Hepatocyte (in vitro differentiated cells): ENCODE measurements at regions not wholly inside any gene's neighbourhood (a gene's known extent, or its start where the extent isn't known, plus 50 kb on each side); places are given as distances from the start of the nearest gene placed in this dataset.

Source experiments
- DNase-seq: peaks from one replicate; pipeline ENCODE4 v3.0.0-alpha.2; 2016; ENCODE audit warnings: low spot score
- H2AFZ ChIP-seq: fragments of 200-600 bp; sonication (generic); 2 replicates; pipeline ENCODE4 v1.6.0; 2016; ENCODE audit warnings: antibody characterized with exemption, mild to moderate bottlenecking
- H3K27ac ChIP-seq: fragments of 200-600 bp; sonication (generic); 2 replicates; pipeline ENCODE4 v1.5.1; 2016; ENCODE audit warnings: mild to moderate bottlenecking
- H3K27me3 ChIP-seq: fragments of 200-600 bp; sonication (generic); 2 replicates; pipeline ENCODE4 v1.6.1; 2016
- H3K36me3 ChIP-seq: fragments of 200-600 bp; sonication (generic); replicated peaks from 2 replicates; pipeline ENCODE4 v1.5.1; 2016; ENCODE audit warnings: low read depth; ENCODE audit not compliant: insufficient read depth
- H3K4me1 ChIP-seq: fragments of 200-600 bp; sonication (generic); 2 replicates; pipeline ENCODE4 v1.5.1; 2016; ENCODE audit warnings: mild to moderate bottlenecking, moderate library complexity; ENCODE audit not compliant: insufficient read depth
- H3K4me2 ChIP-seq: fragments of 200-600 bp; sonication (generic); 2 replicates; pipeline ENCODE4 v1.6.0; 2016
- H3K4me3 ChIP-seq: fragments of 200-600 bp; sonication (generic); 2 replicates; pipeline ENCODE4 v1.5.1; 2016; ENCODE audit warnings: mild to moderate bottlenecking
- H3K79me2 ChIP-seq: fragments of 200-600 bp; sonication (generic); 2 replicates; pipeline ENCODE4 v1.6.0; 2017; ENCODE audit warnings: mild to moderate bottlenecking
- H3K9me2 ChIP-seq: fragments of 200-600 bp; sonication (generic); replicated peaks from 2 replicates; pipeline ENCODE4 v1.6.0; 2017; ENCODE audit warnings: mild to moderate bottlenecking; ENCODE audit not compliant: insufficient read depth
- H3K9me3 ChIP-seq: fragments of 200-600 bp; sonication (generic); 2 replicates; pipeline ENCODE4 v1.5.1; 2016; ENCODE audit warnings: low read depth, mild to moderate bottlenecking
- H4K20me1 ChIP-seq: fragments of 200-600 bp; sonication (generic); 2 replicates; pipeline ENCODE4 v1.6.0; 2016; ENCODE audit warnings: mild to moderate bottlenecking; ENCODE audit not compliant: insufficient read depth, poor library complexity, severe bottlenecking
- EZH2 ChIP-seq: fragments of 200-600 bp; sonication (generic); IDR thresholded peaks from 2 replicates; pipeline ENCODE4 v1.6.1; 2016; ENCODE audit warnings: antibody characterized with exemption, mild to moderate bottlenecking, borderline replicate concordance
- EZH2phosphoT487 ChIP-seq: fragments of 200-600 bp; sonication (generic); IDR thresholded peaks from one replicate; pipeline ENCODE4 v1.6.1; 2018; ENCODE audit warnings: antibody characterized with exemption, mild to moderate bottlenecking, low read depth, moderate library complexity; ENCODE audit not compliant: unreplicated experiment, severe bottlenecking
- WGBS: methylation state at CpG from one replicate; pipeline ENCODE4 v1.1.6; 2016; ENCODE audit warnings: low lambda C conversion rate; ENCODE audit errors: missing lambda C conversion rate; 5-methylcytosine and 5-hydroxymethylcytosine counted together
- TF ChIP-seq, protein P1 (sequence below): fragments of 200-600 bp; sonication (generic); IDR thresholded peaks from 2 replicates; pipeline ENCODE4 v1.5.1; 2016; ENCODE audit warnings: antibody characterized with exemption, mild to moderate bottlenecking; ENCODE audit not compliant: poor library complexity

DNA sequence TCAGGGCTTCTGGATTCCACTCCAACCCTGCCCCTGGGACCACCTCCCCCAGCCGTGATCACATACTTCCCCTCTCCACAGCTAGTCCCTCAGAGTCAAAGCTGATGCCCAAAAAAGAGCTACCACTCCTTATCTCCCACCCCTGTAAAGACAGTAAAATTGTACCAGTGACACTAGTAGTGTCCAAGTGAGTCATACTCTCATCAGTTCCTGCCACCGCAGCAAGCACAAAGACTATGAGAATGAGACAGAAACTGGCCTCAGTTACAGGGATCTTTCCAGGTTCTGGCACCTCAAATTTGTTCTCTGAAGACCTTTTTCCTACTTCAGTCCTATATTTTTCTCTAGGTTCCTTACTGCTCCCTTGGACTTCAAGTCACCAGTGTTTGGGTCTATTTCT lies 144.2 kb downstream of the SPRY2 start:
- Histone ChIP-seq H4K20me1 (no peaks in the 10 kb centered on the region), H2AFZ (no peak overlapping the region), H3K36me3 (no peaks in the 10 kb centered on the region), H3K4me1 (no peaks in the 10 kb centered on the region), H3K9me3 (no peaks in the 10 kb centered on the region), H3K79me2 (no peaks in the 10 kb centered on the region), H3K27ac (no peak overlapping the region), H3K4me3 (no peak overlapping the region), H3K27me3 (no peaks in the 10 kb centered on the region), H3K4me2 (no peak overlapping the region), H3K9me2 (no peaks in the 10 kb centered on the region)
- DNase-seq = no peak
- TF ChIP-seq EZH2 (no peak), EZH2phosphoT487 (no peak)
- TF ChIP-seq, protein P1, sequence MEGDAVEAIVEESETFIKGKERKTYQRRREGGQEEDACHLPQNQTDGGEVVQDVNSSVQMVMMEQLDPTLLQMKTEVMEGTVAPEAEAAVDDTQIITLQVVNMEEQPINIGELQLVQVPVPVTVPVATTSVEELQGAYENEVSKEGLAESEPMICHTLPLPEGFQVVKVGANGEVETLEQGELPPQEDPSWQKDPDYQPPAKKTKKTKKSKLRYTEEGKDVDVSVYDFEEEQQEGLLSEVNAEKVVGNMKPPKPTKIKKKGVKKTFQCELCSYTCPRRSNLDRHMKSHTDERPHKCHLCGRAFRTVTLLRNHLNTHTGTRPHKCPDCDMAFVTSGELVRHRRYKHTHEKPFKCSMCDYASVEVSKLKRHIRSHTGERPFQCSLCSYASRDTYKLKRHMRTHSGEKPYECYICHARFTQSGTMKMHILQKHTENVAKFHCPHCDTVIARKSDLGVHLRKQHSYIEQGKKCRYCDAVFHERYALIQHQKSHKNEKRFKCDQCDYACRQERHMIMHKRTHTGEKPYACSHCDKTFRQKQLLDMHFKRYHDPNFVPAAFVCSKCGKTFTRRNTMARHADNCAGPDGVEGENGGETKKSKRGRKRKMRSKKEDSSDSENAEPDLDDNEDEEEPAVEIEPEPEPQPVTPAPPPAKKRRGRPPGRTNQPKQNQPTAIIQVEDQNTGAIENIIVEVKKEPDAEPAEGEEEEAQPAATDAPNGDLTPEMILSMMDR = no peak
- WGBS = 74% methylated on average over 2 of the region's 2 CpGs

DNA sequence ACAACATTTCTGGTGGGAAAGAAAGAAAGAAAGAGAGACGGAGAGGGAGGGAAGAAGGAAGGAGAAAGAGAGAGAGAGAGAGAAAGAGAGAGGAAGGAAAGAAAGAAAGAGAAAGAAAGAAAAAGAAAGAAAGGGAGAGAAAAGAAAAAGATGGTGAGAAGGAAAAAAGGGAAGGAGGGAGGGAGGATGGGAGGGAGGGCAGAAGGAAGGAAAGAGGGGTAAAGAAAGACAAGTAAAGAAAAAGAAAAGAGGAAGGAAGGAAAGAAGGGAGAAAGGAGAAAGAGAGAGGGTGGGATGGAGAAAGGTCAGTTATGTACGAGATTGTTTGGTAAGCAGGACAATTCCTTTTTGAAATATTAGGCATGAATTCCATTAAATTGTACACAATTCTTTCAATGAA lies 145.3 kb downstream of the SPRY2 start:
- whole genome bisulfite sequencing = 70% methylated on average over 2 of the region's 2 CpGs
- no peaks in the 10 kb centered on the region for H3K4me1 ChIP-seq
- no peak for TF ChIP-seq EZH2

DNA sequence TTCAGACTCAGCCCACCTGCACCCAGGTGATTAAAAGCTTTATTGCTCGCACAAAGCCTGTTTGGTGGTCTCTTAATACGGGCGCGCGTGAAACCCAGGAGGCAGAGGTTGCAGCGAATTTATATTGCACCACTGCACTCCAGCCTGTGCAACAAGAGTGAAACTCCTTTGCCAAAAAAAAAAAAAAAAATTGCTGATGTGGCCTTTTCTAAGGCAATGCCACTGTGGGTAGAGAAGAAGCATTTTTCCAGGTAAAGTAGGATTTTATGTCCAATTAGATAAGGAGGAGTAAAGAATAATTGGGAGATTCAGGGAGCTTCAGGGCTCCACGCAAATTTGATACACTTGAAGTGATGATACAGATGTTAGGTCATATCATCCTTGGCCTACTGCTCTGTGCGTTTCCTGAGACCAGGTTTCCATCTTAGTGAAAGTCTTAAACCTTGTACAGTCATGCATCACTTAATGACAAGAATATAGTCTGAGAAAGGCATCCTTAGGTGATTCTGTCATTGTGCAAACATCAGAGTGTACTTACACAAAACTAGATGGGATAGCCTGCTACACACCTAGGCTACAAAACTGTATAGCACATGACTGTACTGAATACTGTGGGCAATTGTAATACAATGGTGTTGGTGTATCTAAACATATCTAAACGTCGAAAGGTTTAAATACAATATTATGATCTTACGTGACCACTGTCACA lies 150.9 kb downstream of the SPRY2 start:
- 96% methylated on average over 11 of the region's 11 CpGs for WGBS

More for the DNA sequence above, 145.3 kb downstream of the SPRY2 start:
- H3K4me3 ChIP-seq = no peak overlapping the region
- H3K79me2 ChIP-seq = no peaks in the 10 kb centered on the region
- no peaks in the 10 kb centered on the region for H3K9me2 ChIP-seq
- no peaks in the 10 kb centered on the region for H3K36me3 ChIP-seq
- H4K20me1 ChIP-seq = no peaks in the 10 kb centered on the region
- no peak overlapping the region for H3K27ac ChIP-seq
- H2AFZ ChIP-seq = no peak overlapping the region
- H3K4me2 ChIP-seq = no peak overlapping the region
- no peaks in the 10 kb centered on the region for H3K9me3 ChIP-seq
- DNase-seq = no peak
- H3K27me3 ChIP-seq = no peaks in the 10 kb centered on the region

DNA sequence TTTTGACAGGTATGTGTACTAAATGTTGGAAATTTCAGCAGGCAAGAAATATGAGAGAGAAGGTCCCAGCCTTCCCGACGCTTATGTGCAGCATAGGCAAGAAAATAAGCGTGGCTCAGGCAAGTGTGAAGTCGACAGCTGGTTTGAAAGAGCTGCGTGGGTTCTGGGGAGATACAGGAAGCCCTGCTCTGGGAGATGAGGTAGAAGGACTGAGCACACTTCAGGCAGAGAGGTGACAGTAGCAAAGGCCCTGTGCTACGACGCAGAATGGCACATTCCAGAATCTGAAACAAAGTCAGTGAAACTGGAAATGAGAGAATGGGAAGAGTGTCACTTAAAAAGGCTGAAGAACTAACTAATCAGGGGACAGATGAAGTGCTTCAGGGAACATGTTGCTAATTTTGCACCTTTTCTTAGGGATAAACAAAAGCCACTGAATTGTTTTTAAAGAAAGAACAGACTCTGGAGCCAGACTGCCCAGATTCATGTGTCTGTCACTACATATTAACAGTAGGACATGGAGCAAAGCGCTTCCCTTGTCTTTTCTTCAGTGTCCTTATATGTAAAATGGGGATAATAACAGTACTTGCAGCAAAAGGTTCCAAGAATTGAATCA lies 160.1 kb downstream of the SPRY2 start:
- no peak for DNase-seq
- H3K79me2 ChIP-seq = no peaks in the 10 kb centered on the region
- H3K27me3 ChIP-seq = no peaks in the 10 kb centered on the region
- no peaks in the 10 kb centered on the region for H3K9me2 ChIP-seq
- H3K27ac ChIP-seq = no peak overlapping the region
- no peaks in the 10 kb centered on the region for H3K4me1 ChIP-seq
- no peaks in the 10 kb centered on the region for H3K9me3 ChIP-seq
- no peaks in the 10 kb centered on the region for H4K20me1 ChIP-seq
- WGBS = 83% methylated on average over 8 of the region's 8 CpGs
- no peak overlapping the region for H3K4me2 ChIP-seq
- no peak overlapping the region for H2AFZ ChIP-seq
- TF ChIP-seq EZH2phosphoT487 = no peak
- TF ChIP-seq EZH2 = no peak
- TF ChIP-seq, protein P1 = no peak
- no peak overlapping the region for H3K4me3 ChIP-seq
- no peaks in the 10 kb centered on the region for H3K36me3 ChIP-seq

More for the DNA sequence above, 150.9 kb downstream of the SPRY2 start:
- Histone ChIP-seq H3K9me3 (no peaks in the 10 kb centered on the region), H2AFZ (no peak overlapping the region), H4K20me1 (no peaks in the 10 kb centered on the region), H3K27ac (no peak overlapping the region), H3K4me2 (no peak overlapping the region), H3K27me3 (no peaks in the 10 kb centered on the region), H3K9me2 (no peaks in the 10 kb centered on the region), H3K36me3 (no peaks in the 10 kb centered on the region), H3K4me3 (no peak overlapping the region), H3K79me2 (no peaks in the 10 kb centered on the region), H3K4me1 (no peaks in the 10 kb centered on the region)
- no peak for DNase-seq
- no peak for TF ChIP-seq EZH2phosphoT487
- TF ChIP-seq, protein P1 = no peak
